GM19025 (cell line): ENCODE measurements at regions not wholly inside any gene's neighbourhood (a gene's known extent, or its start where the extent isn't known, plus 50 kb on each side); places are given as distances from the start of the nearest gene placed in this dataset.
A peak's percentile ranks its signal among the peaks of the same experiment; 100 is the strongest.
"Not testable (repeated sequence)": the region's sequence is repeated elsewhere in the genome, so short reads cannot be mapped to it uniquely, and the experiment has no call there.

Source experiments
- ATAC-seq: cut with Tn5 transposase; IDR thresholded peaks from one replicate; pipeline ENCODE4 v1.9.1; 2021; ENCODE audit warnings: mild to moderate bottlenecking, low read depth, moderate library complexity; ENCODE audit not compliant: unreplicated experiment

GRCh38 chr11:104705490-104706190, 192.6 kb downstream of the CASP12 start:
- peak; percentile 98 for ATAC-seq

GRCh38 chr11:104704888-104705287, 193.4 kb downstream of the CASP12 start:
- no peak for ATAC-seq

GRCh38 chr11:104704146-104704830, 194.0 kb downstream of the CASP12 start:
- no peak for ATAC-seq

- no peak for ATAC-seq
These were observed 197.7 kb downstream of the CASP12 start for GRCh38 chr11:104700609-104701008.

GRCh38 chr11:104699981-104700380, 198.3 kb downstream of the CASP12 start:
- no peak for ATAC-seq

- no peak for ATAC-seq
These were observed 203.2 kb downstream of the CASP12 start for GRCh38 chr11:104695065-104695463.

- no peak for ATAC-seq
These were observed 203.8 kb downstream of the CASP12 start for GRCh38 chr11:104694259-104695064.

GRCh38 chr11:104692751-104693150, 205.5 kb downstream of the CASP12 start:
- no peak for ATAC-seq

- ATAC-seq, result no peak
These were observed 207.1 kb downstream of the CASP12 start for GRCh38 chr11:104691129-104691528.

GRCh38 chr11:104690241-104690640, 208.0 kb downstream of the CASP12 start:
- ATAC-seq, result no peak

- no peak for ATAC-seq
These were observed 209.5 kb downstream of the CASP12 start for GRCh38 chr11:104688731-104689130.

GRCh38 chr11:104682206-104682605, 216.1 kb downstream of the CASP12 start:
- ATAC-seq, result no peak

GRCh38 chr11:104679258-104679657, 219.0 kb downstream of the CASP12 start:
- ATAC-seq, result no peak

- ATAC-seq, result no peak
These were observed 219.9 kb downstream of the CASP12 start for GRCh38 chr11:104678408-104678807.

- not testable (repeated sequence) for ATAC-seq
These were observed 221.2 kb downstream of the CASP12 start for GRCh38 chr11:104677069-104677468.

- no peak for ATAC-seq
These were observed 225.4 kb downstream of the CASP12 start for GRCh38 chr11:104672897-104673296.

- ATAC-seq, result no peak
These were observed 229.3 kb downstream of the CASP12 start for GRCh38 chr11:104668797-104669463.

GRCh38 chr11:104666624-104667023, 231.6 kb downstream of the CASP12 start:
- ATAC-seq, result no peak

- ATAC-seq, result no peak
These were observed 232.6 kb downstream of the CASP12 start for GRCh38 chr11:104665641-104666040.

GRCh38 chr11:104663190-104664140, 234.8 kb downstream of the CASP12 start:
- no peak for ATAC-seq
